HG03571 (cell line): ENCODE measurements at regions not wholly inside any gene's neighbourhood (a gene's known extent, or its start where the extent isn't known, plus 50 kb on each side); places are given as distances from the start of the nearest gene placed in this dataset.

Source experiments
- ATAC-seq: cut with Tn5 transposase; IDR thresholded peaks from one replicate; pipeline ENCODE4 v1.9.1; 2021; ENCODE audit not compliant: unreplicated experiment

- ATAC-seq: no peak
Measured at GRCh38 chr20:48195121-48195870, 410.0 kb upstream of the SULF2 start.

GRCh38 chr20:48194583-48194982 is 409.3 kb upstream of the SULF2 start:
- no peak for ATAC-seq

DNA sequence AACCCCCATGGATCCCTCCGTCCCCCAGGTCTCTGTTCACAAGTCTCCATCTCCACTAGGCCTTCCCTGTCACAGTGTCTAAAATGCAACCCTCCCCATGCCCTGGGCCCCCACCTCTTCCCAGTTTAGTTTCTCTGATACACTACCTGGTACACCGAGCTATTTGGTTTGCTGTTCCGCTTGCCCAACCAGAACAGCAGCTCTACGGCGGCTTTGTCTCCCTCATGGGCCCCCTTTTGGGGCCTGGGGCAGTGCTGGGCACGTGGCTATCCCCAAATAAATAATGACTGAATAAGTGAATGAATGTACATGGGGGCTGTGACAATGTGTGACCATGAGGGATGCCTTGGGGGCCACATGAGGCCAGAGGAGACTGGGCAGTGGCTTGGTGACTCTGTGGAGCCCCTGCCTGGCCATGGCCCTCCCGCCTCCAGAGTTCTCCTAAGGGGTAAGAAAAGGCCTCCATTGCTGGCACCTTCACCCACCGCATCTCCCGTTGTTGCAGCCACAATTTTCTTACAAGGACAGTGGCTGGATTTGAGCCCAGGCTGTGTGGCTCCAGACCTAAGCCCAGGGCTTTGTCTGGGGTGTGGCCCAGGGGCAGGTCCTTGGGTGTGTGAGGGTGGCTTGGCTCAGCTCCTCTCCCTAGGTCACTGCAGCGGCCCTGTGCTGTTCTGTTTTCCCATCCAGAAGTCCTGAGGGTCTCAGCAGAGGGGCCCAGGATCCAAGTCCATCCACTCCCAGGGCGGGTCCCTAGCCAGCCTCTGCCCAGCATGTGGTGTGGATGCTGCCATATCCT is 408.5 kb upstream of the SULF2 start:
- no peak for ATAC-seq

DNA sequence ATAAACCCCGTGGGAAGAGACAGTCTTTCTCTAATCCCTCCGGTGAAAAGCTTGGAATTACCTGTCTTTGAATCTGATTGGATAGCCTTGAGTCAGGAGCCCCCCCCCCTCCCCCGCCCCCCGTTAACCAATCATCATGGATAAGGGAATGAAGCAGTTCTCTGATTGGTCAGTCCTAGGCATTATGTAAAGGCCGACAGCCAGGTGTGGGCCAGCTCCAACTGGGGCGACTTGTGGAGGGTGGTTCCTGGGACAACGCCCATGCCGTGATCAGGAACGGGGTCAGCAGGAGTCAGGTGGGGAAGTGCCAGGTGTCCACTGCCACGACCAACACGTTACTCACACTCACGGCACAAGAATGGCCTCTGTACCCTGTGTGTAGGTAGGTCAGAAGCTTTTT is 406.8 kb upstream of the SULF2 start:
- ATAC-seq: no peak

- ATAC-seq: no peak
Measured at GRCh38 chr20:48191200-48191599, 405.9 kb upstream of the SULF2 start.

DNA sequence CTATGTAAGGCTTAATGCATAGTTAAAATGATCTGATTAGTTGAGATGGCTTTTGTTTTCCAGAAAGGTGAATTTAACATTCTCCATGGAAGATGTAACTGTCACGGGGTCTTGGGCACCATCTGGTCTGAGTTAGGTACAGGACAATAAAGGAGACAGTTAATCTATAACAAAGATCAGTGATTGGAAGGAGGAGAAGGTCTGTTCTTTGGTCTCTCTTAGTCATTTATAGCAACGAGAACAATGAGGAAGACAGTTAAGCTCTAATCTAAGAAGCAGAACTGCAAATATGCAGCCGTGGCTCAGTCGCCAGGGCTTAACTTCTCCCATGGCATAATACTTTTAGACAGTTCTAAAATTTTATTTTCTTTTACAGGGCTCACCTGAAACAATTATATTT is 405.5 kb upstream of the SULF2 start:
- ATAC-seq: no peak

GRCh38 chr20:48189181-48189580 is 403.9 kb upstream of the SULF2 start:
- ATAC-seq: no peak

GRCh38 chr20:48187851-48188250 is 402.6 kb upstream of the SULF2 start:
- no peak for ATAC-seq

DNA sequence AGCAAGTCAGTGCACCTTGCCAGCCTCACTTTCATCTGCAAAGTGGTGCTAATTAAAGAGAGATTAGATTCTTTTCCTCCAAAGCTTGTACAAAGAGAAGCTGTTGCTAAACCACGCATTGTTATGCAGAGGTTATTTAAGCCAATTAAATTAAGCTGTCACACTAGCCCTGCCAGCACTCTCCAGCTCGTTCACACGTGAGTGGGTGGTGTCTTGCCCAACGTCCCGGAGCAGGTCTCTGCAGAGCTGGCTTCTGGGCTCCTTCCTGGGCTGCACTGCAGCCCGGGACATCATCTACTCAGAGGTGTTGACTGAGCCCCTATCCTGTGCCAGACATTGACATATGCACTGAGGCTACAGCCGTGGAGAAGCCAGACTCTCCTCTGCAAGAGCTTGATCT is 401.6 kb upstream of the SULF2 start:
- ATAC-seq: no peak

- ATAC-seq: no peak
Measured at GRCh38 chr20:48186447-48186846, 401.2 kb upstream of the SULF2 start.

- ATAC-seq: no peak
Measured at GRCh38 chr20:48184229-48184628, 398.9 kb upstream of the SULF2 start.

DNA sequence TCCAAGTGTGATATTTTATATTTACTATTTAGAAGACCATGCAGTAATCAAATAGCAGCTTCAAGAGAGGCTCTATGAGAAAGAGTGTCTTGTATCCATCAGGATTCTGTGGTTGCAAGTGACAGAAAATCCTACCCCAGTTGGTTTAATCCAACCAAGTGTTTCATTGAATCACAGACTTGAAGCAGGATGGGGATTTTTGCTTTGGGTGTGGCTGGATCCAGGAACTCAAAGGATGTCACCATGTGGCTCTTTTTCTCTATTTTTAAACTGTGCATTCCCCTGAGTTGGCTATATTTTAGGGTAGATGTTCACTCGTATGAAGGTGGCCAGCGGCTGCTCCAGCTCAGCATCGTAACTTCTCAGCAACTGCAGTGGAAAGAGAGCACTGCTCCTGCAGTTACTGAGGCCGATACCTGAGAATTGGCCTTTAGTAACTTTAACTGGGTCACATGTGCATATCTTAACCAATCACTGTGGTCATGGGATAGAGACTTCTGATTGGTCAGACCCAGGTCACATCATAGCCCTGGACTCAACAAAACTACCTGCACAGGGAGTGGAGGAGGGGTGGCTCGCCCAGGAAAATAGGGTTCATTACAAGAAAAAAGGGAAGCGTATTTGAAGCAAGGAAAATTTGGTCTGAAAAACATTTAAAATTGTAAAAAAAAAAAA is 396.1 kb upstream of the SULF2 start:
- no peak for ATAC-seq

- no peak for ATAC-seq
Measured at GRCh38 chr20:48180618-48181017, 395.3 kb upstream of the SULF2 start.

DNA sequence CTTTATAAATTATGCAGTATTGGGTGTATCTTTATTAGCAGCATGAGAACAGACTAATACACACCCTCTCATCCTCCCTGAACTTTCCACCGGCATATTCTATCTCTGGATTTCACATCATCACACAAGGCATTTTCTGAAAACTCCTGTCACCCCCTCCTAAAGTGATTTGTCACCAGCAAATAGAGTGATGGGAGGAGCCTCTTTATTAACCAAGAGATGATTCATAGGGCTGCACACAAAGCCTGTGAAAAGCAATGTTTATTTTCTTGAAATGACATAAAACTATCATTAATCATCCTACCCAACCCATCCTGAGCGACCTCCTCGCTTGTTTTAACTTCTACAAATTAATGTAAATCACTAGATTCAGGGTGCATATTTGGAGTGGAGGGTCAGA is 394.7 kb upstream of the SULF2 start:
- ATAC-seq: no peak

DNA sequence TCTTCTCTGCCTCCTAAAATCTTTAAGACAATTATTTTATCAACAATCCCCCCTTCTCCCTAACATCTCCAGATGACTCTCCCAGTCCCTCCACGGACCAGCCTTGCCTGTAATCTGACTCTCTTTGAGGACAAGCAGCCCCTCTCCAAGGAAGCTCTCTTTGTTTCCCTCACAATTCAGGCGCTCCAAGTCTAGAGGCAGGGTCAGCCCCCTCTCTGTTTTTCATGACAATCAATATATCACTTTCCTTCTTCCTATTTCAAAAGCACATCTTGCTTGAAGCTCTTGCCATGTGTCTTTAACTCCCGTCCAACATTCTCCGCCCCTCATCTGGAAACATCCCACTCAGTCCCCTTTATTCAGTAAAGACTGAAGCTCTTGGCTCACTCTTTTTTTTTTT is 393.4 kb upstream of the SULF2 start:
- no peak for ATAC-seq

DNA sequence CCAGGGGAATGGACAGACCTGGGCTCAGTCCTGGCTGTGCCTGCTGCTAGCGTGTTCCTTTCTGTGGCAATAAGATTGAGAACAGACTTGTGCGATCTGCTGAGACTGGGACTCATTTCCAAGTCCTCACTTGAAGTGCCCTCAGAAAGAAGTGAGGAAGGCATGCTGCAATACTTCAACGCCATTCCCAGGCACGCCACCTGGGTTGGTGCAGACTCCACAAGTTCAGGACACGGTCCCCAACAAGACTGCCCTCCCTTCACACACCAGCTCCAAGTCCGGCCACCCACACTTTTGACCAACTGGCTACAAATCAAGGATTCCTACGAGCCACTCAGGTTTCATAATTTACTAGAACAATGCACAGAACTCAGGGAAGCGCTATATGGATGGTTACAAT is 391.8 kb upstream of the SULF2 start:
- no peak for ATAC-seq

DNA sequence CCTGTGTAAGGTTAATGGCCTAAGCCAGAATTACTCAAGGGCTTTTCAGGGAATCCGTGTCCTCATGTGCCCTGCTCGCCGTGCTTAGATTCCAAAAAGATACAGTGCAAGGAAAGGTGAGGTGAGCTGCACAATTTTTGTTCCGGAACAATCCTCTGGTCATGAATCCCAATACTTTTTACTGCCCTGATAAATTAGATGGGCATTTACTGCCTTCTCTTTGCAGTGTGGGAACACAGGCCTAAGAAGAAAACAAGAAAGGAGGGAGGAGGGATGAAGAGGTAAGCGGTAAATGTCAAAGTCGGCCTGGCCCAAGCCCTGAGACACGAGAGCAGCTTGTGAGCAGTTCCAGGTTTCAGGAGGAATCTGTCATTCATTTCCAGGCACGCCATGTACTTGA is 390.9 kb upstream of the SULF2 start:
- ATAC-seq: no peak

- ATAC-seq: no peak
Measured at GRCh38 chr20:48175261-48175660, 390.0 kb upstream of the SULF2 start.

GRCh38 chr20:48172357-48172702 is 387.0 kb upstream of the SULF2 start:
- no peak for ATAC-seq

- ATAC-seq: no peak
Measured at GRCh38 chr20:48171626-48172356, 386.5 kb upstream of the SULF2 start.

DNA sequence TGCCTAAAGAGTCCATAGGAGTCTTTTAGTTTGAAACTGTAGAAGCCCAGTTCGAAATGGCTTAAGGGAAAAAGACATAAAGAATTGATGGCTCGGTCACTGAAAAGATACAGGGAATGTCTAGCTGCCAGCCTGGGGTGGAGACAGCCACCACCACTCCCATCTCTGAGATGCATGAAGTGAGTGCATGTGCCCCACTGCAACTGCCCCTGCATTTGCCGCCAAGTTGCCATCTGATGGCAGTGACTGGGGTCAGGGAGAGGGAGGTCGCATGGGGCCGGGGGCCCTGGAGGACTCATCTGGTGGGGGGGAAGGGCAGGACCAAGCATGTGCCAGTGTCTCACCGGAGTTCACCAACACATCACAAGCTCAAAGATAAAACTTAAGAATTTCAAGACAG is 385.8 kb upstream of the SULF2 start:
- ATAC-seq: no peak
